Common myeloid progenitor, CD34-positive (primary cell): ENCODE measurements at regions not wholly inside any gene's neighbourhood (a gene's known extent, or its start where the extent isn't known, plus 50 kb on each side); places are given as distances from the start of the nearest gene placed in this dataset.

Experiments used
- CTCF ChIA-PET: fragments of 350-600 bp; sonication (Branson Sonifier 250); formaldehyde crosslinking; loops from one replicate; lab custom pipeline; 2021; ENCODE audit warnings: antibody characterized with exemption; lab: Charles Lee
- POLR2A ChIA-PET: fragments of 350-600 bp; sonication (Branson Sonifier 250); formaldehyde crosslinking; loops from one replicate; lab custom pipeline; 2021; ENCODE audit warnings: antibody characterized with exemption; lab: Charles Lee
- DNase-seq, 3 donors: peaks; one replicate each; pipeline versions ENCODE4 v3.0.0 to v3.0.0-alpha.2; 2013
- H3K27ac ChIP-seq, 2 experiments: 1 replicate in 1 of 2; 2 replicates in 1 of 2; pipeline ENCODE4 v1.7.0; 2013; ENCODE audit warnings: inconsistent platforms in 2 of 2, low read length in 2 of 2, mild to moderate bottlenecking in 2 of 2, low read depth in 1 of 2, moderate library complexity in 1 of 2; ENCODE audit not compliant: severe bottlenecking in 2 of 2, insufficient read depth in 1 of 2, poor library complexity in 1 of 2
- H3K27me3 ChIP-seq, 5 experiments: replicated peaks in 2 of 5; 1 replicate in 3 of 5; 2 replicates in 2 of 5; pipeline versions ENCODE4 v1.6.1 to v1.7.0; 2013; ENCODE audit warnings: low read length in 4 of 5, mild to moderate bottlenecking in 2 of 5, moderate library complexity in 2 of 5, inconsistent platforms in 1 of 5; ENCODE audit not compliant: insufficient read depth in 5 of 5, control insufficient read depth in 4 of 5
- H3K36me3 ChIP-seq, 4 experiments: 1 replicate in 2 of 4; 2 replicates in 2 of 4; pipeline versions ENCODE4 v1.6.1 to v1.7.0; 2013; ENCODE audit warnings: low read length in 3 of 4, control low read depth in 1 of 4, mild to moderate bottlenecking in 1 of 4; ENCODE audit not compliant: control insufficient read depth in 4 of 4, insufficient read depth in 4 of 4
- H3K4me1 ChIP-seq, 4 experiments: 1 replicate in 3 of 4; 2 replicates in 1 of 4; pipeline versions ENCODE4 v1.6.1 to v1.7.1; 2013; ENCODE audit warnings: low read length in 3 of 4, mild to moderate bottlenecking in 3 of 4, control low read depth in 1 of 4, inconsistent platforms in 1 of 4, moderate library complexity in 1 of 4; ENCODE audit not compliant: control insufficient read depth in 4 of 4, insufficient read depth in 4 of 4; ENCODE audit errors: control extremely low read depth in 1 of 4
- H3K4me3 ChIP-seq, 7 experiments: 1 replicate in 4 of 7; 2 replicates in 3 of 7; pipeline versions ENCODE4 v1.5.1 to v1.7.0; 2013; ENCODE audit warnings: mild to moderate bottlenecking in 7 of 7, low read length in 6 of 7, moderate library complexity in 6 of 7, inconsistent platforms in 2 of 7, low read depth in 2 of 7, control low read depth in 1 of 7; ENCODE audit not compliant: insufficient read depth in 4 of 7, control insufficient read depth in 1 of 7; ENCODE audit errors: extremely low read depth in 1 of 7
- H3K9me3 ChIP-seq, 5 experiments: 1 replicate in 4 of 5; 2 replicates in 1 of 5; pipeline versions ENCODE4 v1.6.1 to v1.7.1; 2013; ENCODE audit warnings: low read length in 4 of 5, mild to moderate bottlenecking in 2 of 5, inconsistent platforms in 1 of 5, low read depth in 1 of 5, moderate library complexity in 1 of 5; ENCODE audit not compliant: control insufficient read depth in 4 of 5, insufficient read depth in 2 of 5; ENCODE audit errors: control extremely low read depth in 1 of 5
- WGBS: methylation state at CpG from one replicate; pipeline ENCODE4 v1.1.5; 2013; ENCODE audit not compliant: insufficient coverage; 5-methylcytosine and 5-hydroxymethylcytosine counted together

GRCh38 chr4:14035076-14035475 lies 407.6 kb upstream of the BOD1L1 start:
- CTCF ChIA-PET, result interaction anchor here (3.7 kb wide), 1 partner anchor 14 kb away, joined by 10 read pairs; no protein-coding TSS in a partner anchor
- WGBS, result 0% methylated on average over 1 of the region's 2 CpGs
- Histone ChIP-seq H3K9me3 (no peaks in the 10 kb centered on the region), H3K27me3 (no peaks in the 10 kb centered on the region), H3K4me1 (peaks cover 0 to 10% (median 8%) of the 10 kb centered on the region in 4 experiments), H3K4me3 (no peak overlapping the region), H3K36me3 (no peaks in the 10 kb centered on the region), H3K27ac (no peak overlapping the region)
- DNase-seq, result peak in 2 of 3 donors; percentile 21 to 27
- POLR2A ChIA-PET, result no interaction called here

DNA sequence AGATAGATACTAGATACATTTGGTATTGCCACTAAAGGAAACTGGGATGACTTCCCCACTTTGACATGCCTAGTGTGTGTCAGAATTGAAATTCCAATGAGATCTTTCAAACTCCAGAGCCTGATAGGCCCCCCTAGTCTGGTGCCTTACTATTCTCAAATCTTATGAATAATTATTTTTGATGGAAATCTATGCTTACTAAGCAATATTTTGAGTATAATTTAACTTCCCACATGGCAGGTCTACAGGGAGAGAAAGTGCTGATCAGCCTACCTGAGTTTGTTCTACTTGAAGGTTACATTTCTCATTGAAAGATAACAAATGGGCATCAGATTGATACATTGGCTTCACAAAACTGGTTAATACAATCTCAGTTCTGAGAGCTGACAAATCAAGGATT lies 415.7 kb upstream of the BOD1L1 start:
- no peak overlapping the region for H3K4me3 ChIP-seq
- ChIA-PET POLR2A (no interaction called here), CTCF (no interaction called here)
- no peak overlapping the region for H3K27ac ChIP-seq
- no peak for DNase-seq
- no peaks in the 10 kb centered on the region for H3K9me3 ChIP-seq
- no peaks in the 10 kb centered on the region for H3K4me1 ChIP-seq
- H3K27me3 ChIP-seq, result no peaks in the 10 kb centered on the region
- H3K36me3 ChIP-seq, result no peaks in the 10 kb centered on the region

DNA sequence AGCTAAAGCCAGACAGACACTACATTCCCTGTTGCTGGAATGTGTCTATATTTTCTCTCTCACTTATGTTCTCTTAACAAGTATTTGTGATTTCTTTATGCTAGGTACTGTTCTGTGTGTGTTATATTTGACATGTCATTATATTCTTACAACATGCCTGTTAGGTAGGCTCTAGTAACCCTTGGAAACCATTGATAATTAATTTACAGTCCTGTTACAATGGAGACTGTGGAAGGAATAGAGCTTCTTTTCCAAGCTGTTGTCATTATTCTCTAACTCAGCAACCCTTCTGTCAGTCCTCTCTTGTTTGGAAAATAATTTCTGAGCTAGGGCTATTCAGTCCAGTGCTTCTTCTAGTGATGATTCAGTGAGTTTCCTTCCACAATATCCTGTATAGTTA lies 419.1 kb upstream of the BOD1L1 start:
- Histone ChIP-seq H3K36me3 (no peaks in the 10 kb centered on the region), H3K4me1 (no peaks in the 10 kb centered on the region), H3K27ac (no peak overlapping the region), H3K9me3 (no peaks in the 10 kb centered on the region), H3K4me3 (no peak overlapping the region), H3K27me3 (no peaks in the 10 kb centered on the region)
- no peak for DNase-seq
- POLR2A ChIA-PET, result no interaction called here
- CTCF ChIA-PET, result no interaction called here

DNA sequence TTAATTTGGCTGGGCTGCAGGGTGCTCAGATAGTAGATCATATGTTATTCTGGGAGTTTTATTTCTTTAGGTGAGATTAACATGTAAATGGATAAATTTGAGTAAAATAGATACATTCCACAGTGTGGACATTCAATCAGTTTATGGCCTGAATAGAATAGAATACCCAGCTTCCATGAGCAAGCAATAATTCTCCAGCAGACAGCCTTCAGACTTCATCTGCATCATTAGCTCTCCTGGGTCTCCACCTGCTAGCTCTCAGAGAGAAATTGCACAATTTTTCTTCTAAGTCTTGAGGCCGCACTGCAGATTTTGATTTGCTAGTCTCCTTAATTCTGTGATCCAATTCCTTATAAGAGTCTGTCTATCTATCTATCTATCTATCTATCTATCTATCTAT lies 420.3 kb upstream of the BOD1L1 start:
- H3K36me3 ChIP-seq, result no peaks in the 10 kb centered on the region
- ChIA-PET CTCF (interaction anchor here (2.9 kb wide), 1 partner anchor 14 kb away, joined by 10 read pairs; no protein-coding TSS in a partner anchor), POLR2A (no interaction called here)
- no peak for DNase-seq
- no peak overlapping the region for H3K27ac ChIP-seq
- no peaks in the 10 kb centered on the region for H3K9me3 ChIP-seq
- no peaks in the 10 kb centered on the region for H3K27me3 ChIP-seq
- H3K4me1 ChIP-seq, result no peaks in the 10 kb centered on the region
- 83% methylated on average over 1 of the region's 1 CpG for WGBS
- no peak overlapping the region for H3K4me3 ChIP-seq

- DNase-seq, result no peak
- ChIA-PET CTCF (interaction anchor here (2.9 kb wide), 1 partner anchor 16 kb away, joined by 10 read pairs; no protein-coding TSS in a partner anchor), POLR2A (no interaction called here)
- H3K9me3 ChIP-seq, result no peaks in the 10 kb centered on the region
- H3K36me3 ChIP-seq, result no peaks in the 10 kb centered on the region
- H3K27me3 ChIP-seq, result no peaks in the 10 kb centered on the region
- no peaks in the 10 kb centered on the region for H3K4me1 ChIP-seq
- no peak overlapping the region for H3K27ac ChIP-seq
- no peak overlapping the region for H3K4me3 ChIP-seq
Measured at GRCh38 chr4:14049946-14050345, 422.4 kb upstream of the BOD1L1 start.

DNA sequence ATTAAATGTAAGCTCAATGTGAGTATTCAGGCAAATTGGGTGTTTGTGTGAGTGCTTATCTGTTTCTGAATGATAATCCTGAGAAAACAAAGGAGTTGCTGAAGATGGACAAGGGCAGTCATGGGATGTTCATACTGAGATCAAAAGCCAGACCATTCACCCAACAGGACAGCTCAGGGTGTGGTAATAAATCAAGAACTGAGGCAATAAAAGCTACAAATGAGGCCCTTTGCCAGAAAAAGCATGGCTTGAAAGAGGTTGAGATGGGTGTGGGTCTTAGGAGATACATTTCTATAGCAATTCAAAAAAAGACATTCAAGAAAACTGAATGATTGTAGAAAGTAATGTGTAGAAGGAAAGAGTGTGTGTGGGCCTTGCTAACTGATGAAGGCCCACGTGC lies 425.8 kb upstream of the BOD1L1 start:
- no peaks in the 10 kb centered on the region for H3K27me3 ChIP-seq
- POLR2A ChIA-PET, result no interaction called here
- H3K27ac ChIP-seq, result no peak overlapping the region
- CTCF ChIA-PET, result no interaction called here
- no peaks in the 10 kb centered on the region for H3K4me1 ChIP-seq
- H3K4me3 ChIP-seq, result no peak overlapping the region
- H3K9me3 ChIP-seq, result peaks cover 0 to 2% (median 0%) of the 10 kb centered on the region in 5 experiments
- DNase-seq, result no peak
- 100% methylated on average over 1 of the region's 1 CpG for WGBS
- no peaks in the 10 kb centered on the region for H3K36me3 ChIP-seq

- H3K27ac ChIP-seq, result no peak overlapping the region
- no peaks in the 10 kb centered on the region for H3K27me3 ChIP-seq
- no peak for DNase-seq
- H3K9me3 ChIP-seq, result peaks cover 0 to 2% (median 0%) of the 10 kb centered on the region in 5 experiments
- H3K36me3 ChIP-seq, result no peaks in the 10 kb centered on the region
- POLR2A ChIA-PET, result no interaction called here
- no peak overlapping the region for H3K4me3 ChIP-seq
- no peaks in the 10 kb centered on the region for H3K4me1 ChIP-seq
- CTCF ChIA-PET, result no interaction called here
- WGBS, result 100% methylated on average over 1 of the region's 1 CpG
Measured at GRCh38 chr4:14054391-14054790, 426.9 kb upstream of the BOD1L1 start.
